CD1c-positive myeloid dendritic cell (primary cell): ENCODE measurements at regions not wholly inside any gene's neighbourhood (a gene's known extent, or its start where the extent isn't known, plus 50 kb on each side); places are given as distances from the start of the nearest gene placed in this dataset.
"Not testable (repeated sequence)": the region's sequence is repeated elsewhere in the genome, so short reads cannot be mapped to it uniquely, and the experiment has no call there.

ENCODE experiments used
- DNase-seq: peaks from one replicate; pipeline ENCODE4 v3.0.0-alpha.2; 2016; ENCODE audit errors: extremely low spot score

DNA sequence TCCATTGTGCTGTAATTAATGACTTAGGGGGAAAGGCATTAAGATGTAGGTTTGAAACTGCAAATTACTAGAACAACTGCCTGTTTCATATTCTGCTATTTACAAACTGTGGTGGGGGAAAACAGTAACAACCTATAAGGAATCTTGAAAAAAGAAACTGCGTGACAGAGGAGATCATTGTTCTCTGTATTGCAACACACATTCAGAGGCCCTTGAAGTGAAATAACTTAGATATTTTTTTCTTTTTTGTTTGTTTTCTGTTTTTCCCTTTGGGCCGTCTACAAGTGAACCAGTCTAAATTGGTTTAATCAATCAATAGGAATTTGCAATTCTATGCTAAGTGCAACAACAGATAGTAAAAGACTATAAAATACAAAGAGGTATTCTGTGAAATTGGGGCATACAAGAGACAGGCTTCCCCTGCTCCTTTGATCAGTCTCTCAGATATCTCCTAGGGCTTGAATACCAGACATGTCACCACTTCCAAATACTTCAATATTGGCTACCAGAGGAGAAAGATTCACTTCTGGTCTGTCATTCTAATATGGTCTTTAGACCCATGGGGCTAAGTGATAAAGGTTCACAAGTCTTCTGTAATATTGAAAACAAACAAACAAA is 2055.1 kb upstream of the CELF4 start:
- DNase-seq: no peak

- no peak for DNase-seq
These were observed 2052.8 kb upstream of the CELF4 start for GRCh38 chr18:39618265-39619003.

DNA sequence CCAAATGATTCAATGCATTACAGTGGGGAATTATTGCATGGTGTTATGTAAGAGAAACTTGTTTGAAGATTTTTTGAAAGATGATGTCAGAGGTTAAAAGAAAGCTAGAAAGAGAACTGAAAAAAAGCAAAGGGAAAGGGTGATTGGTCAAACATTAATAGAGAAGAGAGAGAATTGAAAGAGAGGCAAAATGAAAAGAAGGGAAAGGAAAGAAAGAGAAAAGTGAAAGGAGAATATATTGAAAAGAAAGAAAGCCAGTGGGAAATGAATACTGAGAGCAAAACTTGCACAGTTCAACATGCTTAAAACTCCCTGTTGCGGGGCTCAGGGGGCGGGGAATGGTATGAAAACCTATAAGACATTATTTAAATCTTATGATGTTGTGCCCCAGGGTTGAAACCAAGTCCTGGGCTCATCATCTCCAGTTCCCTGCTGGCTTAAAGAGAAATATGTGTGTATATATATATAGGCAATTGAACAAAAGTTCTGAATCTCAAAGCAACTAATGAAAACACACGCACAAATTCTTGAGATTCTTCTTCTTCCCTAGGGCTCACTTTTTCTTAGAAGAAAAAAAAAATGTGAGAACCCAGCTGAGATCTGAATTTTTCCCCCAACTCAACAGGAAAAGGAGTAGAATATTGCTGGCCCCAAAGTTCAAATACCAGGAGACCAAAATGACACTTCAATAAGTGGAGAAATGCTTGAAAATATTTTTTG is 2045.9 kb upstream of the CELF4 start:
- DNase-seq: no peak

DNA sequence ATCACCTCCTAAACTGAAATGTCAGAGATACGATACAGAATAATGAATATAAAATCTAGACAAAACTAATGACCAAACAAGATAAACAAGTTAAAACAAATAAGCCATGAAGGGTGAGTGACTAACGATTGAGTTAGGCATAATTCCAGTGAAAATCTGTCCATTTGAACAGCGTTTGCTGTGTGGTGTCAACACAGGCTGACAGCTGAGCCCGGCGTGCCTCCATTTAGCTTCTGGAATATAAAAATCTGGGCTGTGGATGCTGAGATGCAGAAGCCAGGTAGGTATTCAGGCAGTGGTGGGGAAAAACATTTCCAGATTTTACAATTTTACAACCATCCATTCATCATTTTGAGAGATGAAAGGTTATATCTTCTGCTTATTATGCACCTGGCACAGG is 2041.4 kb upstream of the CELF4 start:
- DNase-seq: no peak

DNA sequence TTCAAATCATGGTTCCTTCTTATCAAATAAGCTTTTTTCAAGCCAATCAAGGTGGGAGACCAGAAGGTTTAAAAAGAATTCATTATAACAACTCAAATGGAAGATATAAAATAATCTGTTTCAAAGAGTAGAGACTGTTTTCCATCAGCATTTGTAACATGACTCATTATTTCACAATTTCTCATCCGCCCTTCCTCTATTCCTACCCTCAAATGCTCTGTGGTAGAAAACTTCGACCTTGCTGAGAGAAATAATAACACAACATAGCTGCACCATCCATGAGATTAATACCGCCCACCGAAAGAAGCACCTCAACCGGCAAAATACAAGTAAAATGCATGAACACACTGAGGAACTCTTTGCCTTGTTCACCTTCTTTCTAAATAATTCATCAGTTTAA is 2039.2 kb upstream of the CELF4 start:
- no peak for DNase-seq

DNA sequence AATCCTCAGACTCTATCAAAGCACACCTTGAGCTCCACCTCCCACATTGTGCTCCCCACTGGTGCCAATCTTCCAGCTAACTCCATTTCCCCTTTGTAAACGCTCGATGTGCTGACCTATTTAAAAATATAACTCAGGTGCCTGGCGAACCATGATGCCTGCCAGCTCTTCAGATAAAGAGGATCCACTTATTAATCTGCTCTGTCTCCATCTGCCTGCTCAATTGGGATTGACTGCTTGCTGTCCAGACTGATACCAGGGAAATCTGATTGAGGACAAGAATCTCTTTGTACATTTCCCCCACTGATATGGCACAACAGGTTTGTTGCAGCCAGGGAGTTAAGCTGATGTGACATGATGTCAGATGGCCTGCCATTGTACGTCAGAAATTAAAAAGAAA is 2036.5 kb upstream of the CELF4 start:
- DNase-seq: no peak

DNA sequence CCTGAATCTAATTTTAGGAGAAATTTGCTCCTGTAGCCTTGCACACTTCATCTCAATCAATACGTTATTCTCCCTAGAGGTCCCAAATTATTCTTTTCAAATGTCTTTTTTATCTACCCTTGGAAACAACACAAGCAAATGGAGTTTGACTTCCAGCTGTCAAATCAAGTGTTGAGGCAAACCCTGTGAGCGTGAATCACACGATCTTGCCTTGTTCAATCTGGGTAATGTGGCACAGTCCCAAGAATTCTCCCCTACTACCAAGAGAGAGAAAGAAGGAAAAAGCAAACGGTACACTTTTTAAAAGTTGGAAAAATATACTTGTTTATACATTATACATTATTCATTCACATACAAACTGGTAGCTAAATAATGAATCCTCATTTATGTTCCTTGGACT is 2035.3 kb upstream of the CELF4 start:
- no peak for DNase-seq

- DNase-seq: no peak
These were observed 2033.7 kb upstream of the CELF4 start for GRCh38 chr18:39599251-39599650.

DNA sequence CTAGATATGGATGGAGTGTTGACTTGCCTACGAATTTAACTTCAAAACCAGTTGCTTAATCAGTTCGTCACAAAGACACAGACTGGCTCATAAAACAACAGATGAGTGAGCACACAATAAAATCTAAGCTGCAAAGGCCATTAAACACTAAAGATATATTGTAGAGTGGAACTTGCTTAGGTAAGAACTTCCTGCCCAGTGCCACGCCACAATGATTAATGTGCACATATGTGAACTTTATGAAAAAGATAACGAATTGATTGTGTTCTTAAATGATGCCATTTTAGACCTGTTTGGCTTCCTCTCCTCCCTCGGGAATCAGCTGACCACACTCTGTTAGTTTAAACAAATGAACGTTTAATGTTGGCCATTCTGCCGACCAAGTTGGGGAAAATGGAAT is 2031.3 kb upstream of the CELF4 start:
- no peak for DNase-seq

DNA sequence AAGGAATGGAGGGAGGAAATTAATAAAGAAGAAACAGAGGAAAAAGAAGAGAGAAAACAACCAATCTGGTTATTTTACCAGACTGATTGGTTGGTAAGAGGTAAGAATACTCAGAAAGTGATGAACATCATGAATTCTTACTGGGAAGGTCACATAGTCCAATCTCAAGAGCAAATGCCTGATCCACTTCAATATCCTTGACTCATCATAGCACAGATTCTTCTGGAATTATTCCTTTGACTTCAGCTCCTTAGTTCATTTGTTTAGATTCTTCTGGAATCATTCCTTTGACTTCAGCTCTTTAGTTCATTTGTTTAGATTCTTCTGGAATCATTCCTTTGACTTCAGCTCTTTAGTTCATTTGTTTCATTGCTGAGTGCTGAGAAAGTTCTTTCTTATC is 2030.6 kb upstream of the CELF4 start:
- no peak for DNase-seq

- no peak for DNase-seq
These were observed 2028.6 kb upstream of the CELF4 start for GRCh38 chr18:39594206-39594605.

- DNase-seq: no peak
These were observed 2026.1 kb upstream of the CELF4 start for GRCh38 chr18:39591649-39592048.

GRCh38 chr18:39589496-39589895 is 2023.9 kb upstream of the CELF4 start:
- no peak for DNase-seq

DNA sequence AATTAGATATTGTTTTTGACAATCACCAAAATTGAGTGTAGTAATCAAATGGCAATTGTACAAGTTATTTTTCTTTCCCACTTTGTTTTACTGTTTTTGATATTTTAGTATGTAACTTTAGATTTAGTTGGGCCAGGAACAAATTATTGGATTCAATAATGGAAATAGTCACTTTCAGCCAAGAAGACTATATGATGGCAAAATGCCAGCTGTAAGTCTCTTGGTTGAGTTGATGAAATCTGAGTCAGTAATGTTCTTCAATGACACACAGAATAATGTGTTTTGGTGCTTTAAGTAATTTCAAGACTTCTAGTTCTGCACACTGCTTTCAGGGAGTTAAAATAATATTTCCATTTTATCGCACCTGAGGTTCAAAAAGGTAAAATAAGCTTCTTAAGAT is 2022.0 kb upstream of the CELF4 start:
- DNase-seq: no peak

- no peak for DNase-seq
These were observed 2021.1 kb upstream of the CELF4 start for GRCh38 chr18:39586741-39587140.

- no peak for DNase-seq
These were observed 2009.3 kb upstream of the CELF4 start for GRCh38 chr18:39574897-39575296.

- DNase-seq: peak; percentile 29
These were observed 2005.9 kb upstream of the CELF4 start for GRCh38 chr18:39571511-39571910.

DNA sequence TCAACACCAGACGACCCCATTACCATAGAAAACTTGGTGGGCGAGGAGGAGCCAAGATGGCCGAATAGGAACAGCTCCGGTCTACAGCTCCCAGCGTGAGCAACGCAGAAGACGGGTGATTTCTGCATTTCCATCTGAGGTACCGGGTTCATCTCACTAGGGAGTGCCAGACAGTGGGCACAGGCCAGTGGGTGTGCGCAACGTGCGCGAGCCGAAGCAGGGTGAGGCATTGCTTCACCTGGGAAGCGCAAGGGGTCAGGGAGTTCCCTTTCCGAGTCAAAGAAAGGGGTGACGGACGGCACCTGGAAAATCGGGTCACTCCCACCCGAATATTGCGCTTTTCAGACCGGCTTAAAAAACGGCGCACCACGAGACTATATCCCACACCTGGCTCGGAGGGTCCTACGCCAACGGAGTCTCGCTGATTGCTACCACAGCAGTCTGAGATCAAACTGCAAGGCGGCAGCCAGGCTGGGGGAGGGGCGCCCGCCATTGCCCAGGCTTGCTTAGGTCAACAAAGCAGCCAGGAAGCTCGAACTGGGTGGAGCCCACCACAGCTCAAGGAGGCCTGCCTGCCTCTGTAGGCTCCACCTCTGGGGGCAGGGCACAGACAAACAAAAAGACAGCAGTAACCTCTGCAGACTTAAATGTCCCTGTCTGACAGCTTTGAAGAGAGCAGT is 2000.1 kb upstream of the CELF4 start:
- DNase-seq: not testable (repeated sequence)

GRCh38 chr18:39564716-39565115 is 1999.1 kb upstream of the CELF4 start:
- DNase-seq: no peak

- no peak for DNase-seq
These were observed 1995.5 kb upstream of the CELF4 start for GRCh38 chr18:39561126-39561525.

GRCh38 chr18:39558658-39559057 is 1993.1 kb upstream of the CELF4 start:
- no peak for DNase-seq

GRCh38 chr18:39555496-39555895 is 1989.9 kb upstream of the CELF4 start:
- DNase-seq: no peak

DNA sequence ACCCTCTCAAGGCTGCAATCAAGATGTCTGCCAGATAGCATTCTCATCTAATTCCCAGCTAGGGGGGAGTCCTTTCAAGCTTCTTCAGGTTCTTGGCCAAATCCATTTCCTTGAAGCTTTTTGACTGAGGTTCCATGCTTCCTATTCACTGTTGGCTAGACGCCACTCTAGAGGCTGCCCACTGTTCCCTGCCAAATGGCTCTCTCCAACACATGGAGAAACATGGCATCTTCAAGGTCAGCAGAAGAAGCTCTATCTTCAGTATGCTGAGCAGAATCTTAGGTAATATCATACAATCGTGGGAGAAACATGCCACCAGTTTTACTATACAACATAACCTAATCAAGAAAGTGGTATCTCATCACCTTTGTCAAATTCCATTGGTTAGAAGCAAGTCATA is 1985.1 kb upstream of the CELF4 start:
- no peak for DNase-seq
